HG02642 (cell line): ENCODE measurements at regions not wholly inside any gene's neighbourhood (a gene's known extent, or its start where the extent isn't known, plus 50 kb on each side); places are given as distances from the start of the nearest gene placed in this dataset.

ENCODE experiments used
- ATAC-seq: cut with Tn5 transposase; IDR thresholded peaks from one replicate; pipeline ENCODE4 v1.9.1; 2021; ENCODE audit warnings: mild to moderate bottlenecking; ENCODE audit not compliant: unreplicated experiment, poor library complexity

GRCh38 chr18:22650247-22650646, 232.5 kb upstream of the CTAGE1 start:
- no peak for ATAC-seq

GRCh38 chr18:22657619-22658018, 239.9 kb upstream of the CTAGE1 start:
- no peak for ATAC-seq

DNA sequence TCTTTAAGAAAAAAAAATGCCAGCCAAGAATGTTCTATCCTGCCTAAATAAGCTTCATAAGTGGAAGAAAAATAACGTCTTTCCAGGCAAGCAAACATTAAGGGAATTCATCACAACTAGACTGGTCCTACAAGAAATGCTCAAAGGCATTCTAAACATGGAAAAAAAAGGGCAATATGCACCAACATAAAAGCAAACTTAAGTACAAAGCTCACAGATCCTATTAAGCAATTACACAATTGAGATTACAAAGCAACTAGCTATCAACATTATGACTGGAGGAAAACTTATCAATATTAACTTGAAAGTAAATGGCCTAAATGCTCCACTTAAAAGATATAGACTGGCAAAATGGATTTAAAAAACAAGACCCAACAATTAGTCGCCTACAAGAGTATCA, 240.6 kb upstream of the CTAGE1 start:
- ATAC-seq, result no peak

DNA sequence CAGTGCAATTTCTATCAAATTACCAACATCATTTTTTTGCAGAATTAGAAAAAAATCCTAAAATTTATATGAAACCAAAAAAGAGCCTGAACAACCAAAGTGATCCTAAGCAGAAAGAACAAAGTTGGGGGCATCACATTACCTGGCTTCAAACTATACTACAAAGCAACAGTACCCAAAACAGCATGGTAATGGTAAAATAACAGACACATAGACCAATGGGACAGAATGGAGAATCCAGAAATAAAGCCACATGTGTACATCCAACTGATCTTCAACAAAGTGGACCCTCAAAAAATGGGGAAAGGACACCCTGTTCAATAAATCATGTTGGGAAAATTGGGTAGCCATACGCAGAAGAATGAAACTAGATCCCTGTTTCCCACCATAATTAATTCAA, 245.7 kb upstream of the CTAGE1 start:
- no peak for ATAC-seq

- no peak for ATAC-seq
Measured at GRCh38 chr18:22666411-22666940, 248.8 kb upstream of the CTAGE1 start.

GRCh38 chr18:22667156-22667555, 249.4 kb upstream of the CTAGE1 start:
- ATAC-seq, result no peak

DNA sequence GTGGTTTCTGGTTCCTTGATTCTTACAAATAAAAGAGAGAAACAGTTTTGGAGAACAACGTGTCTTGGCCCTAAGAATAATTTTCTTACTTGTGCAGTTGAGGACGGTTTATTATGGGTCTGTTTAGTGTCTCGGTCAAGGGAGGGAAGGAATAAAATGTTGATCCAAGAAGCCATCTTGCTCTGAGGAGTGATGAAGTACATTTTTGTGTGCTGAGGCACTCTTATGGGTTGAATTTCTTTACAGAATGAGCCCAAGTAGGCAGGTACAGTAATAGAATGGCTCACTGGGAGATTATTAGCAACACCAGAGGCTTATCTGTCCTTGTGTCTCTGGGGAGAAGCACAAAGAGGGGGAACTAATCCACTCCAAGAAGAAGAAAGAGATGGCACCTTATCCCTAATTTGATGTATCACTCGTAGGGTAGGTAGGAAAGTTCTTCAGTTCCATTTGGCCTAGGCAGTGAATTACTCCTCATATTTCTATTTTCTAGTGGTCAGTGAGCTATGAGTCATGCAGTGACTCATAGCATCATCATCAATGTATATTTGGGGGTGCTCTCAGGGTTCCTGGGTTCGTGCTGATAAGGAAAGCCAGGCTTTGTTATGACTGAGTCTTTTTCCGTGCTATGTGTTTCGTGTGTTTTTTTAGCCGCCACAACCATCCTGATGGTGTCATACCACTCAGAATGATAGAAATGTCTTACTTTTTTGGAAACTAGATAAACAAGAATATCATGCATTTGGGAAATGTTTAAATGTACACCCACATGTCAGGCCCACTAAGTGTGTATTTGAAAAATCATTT, 250.1 kb upstream of the CTAGE1 start:
- no peak for ATAC-seq

- no peak for ATAC-seq
Measured at GRCh38 chr18:22668496-22668895, 250.8 kb upstream of the CTAGE1 start.

DNA sequence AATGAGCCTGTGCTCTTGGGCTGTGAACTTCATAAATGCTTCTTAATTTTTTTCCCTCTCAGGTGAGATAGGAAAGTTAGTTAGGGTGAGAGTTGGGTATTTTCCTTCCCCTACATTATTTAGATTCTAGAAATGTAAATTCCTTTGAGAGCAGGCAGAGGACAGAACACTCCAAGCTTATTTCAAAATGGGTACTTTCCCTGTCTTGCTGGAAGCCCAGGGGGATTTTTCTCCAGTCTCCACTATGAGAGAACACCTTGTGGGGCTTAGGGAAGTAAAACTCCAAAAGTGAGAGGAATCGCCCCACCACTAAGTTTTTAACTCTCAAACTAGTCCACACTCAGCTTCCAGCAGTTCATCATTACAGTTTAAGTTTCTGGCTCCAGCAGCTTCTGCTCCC, 253.2 kb upstream of the CTAGE1 start:
- no peak for ATAC-seq

DNA sequence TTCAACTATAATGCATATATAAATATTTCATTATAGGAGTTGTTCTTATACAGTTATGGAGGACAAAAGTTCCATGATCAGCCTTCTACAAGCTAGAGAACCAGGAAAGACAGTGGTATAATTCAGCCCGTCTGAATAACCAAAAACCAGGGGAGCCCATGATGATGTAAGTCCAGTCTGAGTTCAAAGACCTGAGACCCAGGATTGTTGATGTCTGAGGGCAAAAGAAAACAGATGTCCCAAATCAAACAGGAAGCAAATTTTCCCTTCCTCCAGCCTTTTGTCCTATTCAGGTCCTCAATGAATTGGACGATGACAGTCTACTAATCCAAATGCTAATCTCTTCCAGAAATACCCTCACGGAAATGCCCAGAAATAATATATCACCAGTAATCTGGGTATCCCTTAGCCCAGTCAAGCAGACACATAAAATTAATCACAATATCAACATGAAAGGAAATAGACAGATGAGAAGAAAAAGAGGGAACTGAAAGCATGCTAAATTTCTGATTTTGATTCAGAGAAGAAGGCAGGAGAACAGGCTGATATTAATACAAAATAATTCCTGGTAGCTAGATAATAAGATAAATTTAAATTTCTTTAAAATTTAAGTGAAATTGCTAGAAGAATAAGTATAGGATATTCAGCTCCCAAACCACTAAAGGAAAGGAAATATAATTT, 255.6 kb upstream of the CTAGE1 start:
- ATAC-seq, result no peak

- ATAC-seq, result no peak
Measured at GRCh38 chr18:22674272-22674671, 256.6 kb upstream of the CTAGE1 start.

DNA sequence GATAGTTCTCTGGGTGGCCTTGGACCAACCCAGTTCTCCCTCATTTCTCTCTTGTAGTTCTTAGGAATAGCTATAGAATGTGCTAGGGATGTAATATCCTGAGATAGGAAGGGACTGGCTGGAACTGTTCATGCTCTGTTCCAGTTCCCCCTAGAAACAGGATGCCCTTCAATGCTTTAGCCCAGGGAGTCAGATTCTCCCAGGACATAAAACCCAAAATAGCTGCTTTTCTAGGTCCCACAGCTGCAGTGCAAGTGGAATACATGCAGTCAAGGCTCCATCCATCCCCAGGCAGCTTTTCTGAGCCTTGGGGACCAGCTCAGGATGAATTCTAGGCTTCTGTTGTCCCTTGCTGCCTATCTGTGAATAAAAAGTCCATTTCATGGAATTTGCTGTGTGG, 257.3 kb upstream of the CTAGE1 start:
- no peak for ATAC-seq

- ATAC-seq, result no peak
Measured at GRCh38 chr18:22676423-22676822, 256.7 kb upstream of the RBBP8 start.

DNA sequence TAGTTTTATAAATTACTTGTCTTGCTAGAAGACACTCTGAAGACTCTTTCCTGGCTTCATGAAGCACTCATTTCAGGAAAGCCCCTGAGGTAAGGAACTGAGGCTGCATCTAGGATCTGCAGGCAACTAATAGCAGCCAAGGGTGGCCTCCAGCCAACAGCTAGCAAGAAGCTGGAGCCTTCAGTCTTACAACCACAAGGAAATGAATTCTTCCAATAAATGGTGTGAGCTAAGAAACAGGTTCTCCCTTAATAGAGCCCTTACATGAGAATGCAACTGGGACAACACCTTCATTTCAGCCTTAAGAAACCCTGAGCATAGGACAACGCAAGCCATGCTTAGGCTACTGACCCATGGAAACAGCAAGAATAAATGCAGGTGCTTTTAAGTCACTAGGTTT, 254.6 kb upstream of the RBBP8 start:
- no peak for ATAC-seq

DNA sequence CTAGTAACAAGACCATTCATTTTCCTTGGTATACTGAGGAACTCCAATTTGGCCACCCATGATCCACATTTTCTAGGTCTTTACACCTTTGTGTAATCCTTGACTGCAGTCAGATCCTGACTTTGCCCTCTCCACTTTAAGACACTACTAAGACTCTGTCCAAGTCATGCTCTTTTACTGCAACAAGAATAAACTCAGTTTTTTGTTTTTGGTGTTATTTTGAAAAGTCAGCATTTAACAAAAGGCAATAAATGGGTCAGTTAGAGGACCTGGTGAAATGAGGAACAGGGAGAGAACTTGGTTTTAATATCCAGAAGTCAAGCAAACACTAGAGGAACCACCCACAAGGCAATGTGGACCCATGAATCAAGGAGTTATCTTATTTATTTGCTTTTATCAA, 252.2 kb upstream of the RBBP8 start:
- no peak for ATAC-seq

- no peak for ATAC-seq
Measured at GRCh38 chr18:22681908-22682307, 251.2 kb upstream of the RBBP8 start.

DNA sequence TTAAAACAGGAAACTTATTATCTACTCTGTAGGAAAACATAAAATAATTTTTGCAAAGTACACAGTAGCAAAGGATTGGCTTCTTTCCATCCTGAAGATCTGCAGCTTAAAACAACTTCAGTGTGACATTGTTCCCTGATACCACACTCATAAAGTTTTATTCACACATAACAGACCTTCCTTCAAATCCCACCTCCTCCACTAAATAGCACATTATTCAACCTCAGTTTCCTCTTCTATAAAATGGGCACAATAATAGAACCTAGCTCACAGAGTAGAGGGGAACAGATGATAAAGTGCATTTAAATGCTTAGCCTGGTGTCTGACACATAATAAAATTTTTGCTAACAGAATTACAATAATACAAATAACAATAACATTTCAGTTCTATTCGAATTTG, 250.4 kb upstream of the RBBP8 start:
- no peak for ATAC-seq

- no peak for ATAC-seq
Measured at GRCh38 chr18:22683196-22683676, 249.9 kb upstream of the RBBP8 start.

- no peak for ATAC-seq
Measured at GRCh38 chr18:22683786-22684185, 249.3 kb upstream of the RBBP8 start.

- no peak for ATAC-seq
Measured at GRCh38 chr18:22684268-22684667, 248.9 kb upstream of the RBBP8 start.

GRCh38 chr18:22685788-22686187, 247.3 kb upstream of the RBBP8 start:
- ATAC-seq, result no peak
